NCI-H2227 (cell line): ENCODE measurements at regions not wholly inside any gene's neighbourhood (a gene's known extent, or its start where the extent isn't known, plus 50 kb on each side); places are given as distances from the start of the nearest gene placed in this dataset.

Experiments
- DNase-seq: peaks from one replicate; lab custom pipeline; 2025; ENCODE audit not compliant: unreplicated experiment; lab: John Stamatoyannopoulos, UW

GRCh38 chr16:9545522-9546437 lies 454.3 kb downstream of the HAPSTR1 start:
- no peak for DNase-seq

GRCh38 chr16:9546438-9546786 lies 455.0 kb downstream of the HAPSTR1 start:
- no peak for DNase-seq

GRCh38 chr16:9549487-9549886 lies 458.0 kb downstream of the HAPSTR1 start:
- DNase-seq, result no peak

GRCh38 chr16:9555051-9555450 lies 463.6 kb downstream of the HAPSTR1 start:
- DNase-seq, result no peak

- no peak for DNase-seq
These were observed 465.7 kb downstream of the HAPSTR1 start for GRCh38 chr16:9556949-9557665.

- no peak for DNase-seq
These were observed 466.3 kb downstream of the HAPSTR1 start for GRCh38 chr16:9557713-9558112.

GRCh38 chr16:9566099-9566498 lies 474.7 kb downstream of the HAPSTR1 start:
- DNase-seq, result no peak

GRCh38 chr16:9567666-9568065 lies 476.2 kb downstream of the HAPSTR1 start:
- no peak for DNase-seq

GRCh38 chr16:9568261-9568660 lies 476.8 kb downstream of the HAPSTR1 start:
- DNase-seq, result no peak

- DNase-seq, result no peak
These were observed 479.1 kb downstream of the HAPSTR1 start for GRCh38 chr16:9570521-9570920.

- no peak for DNase-seq
These were observed 487.0 kb downstream of the HAPSTR1 start for GRCh38 chr16:9578459-9578858.

- no peak for DNase-seq
These were observed 488.6 kb downstream of the HAPSTR1 start for GRCh38 chr16:9580025-9580424.

- DNase-seq, result no peak
These were observed 502.0 kb downstream of the HAPSTR1 start for GRCh38 chr16:9593440-9593839.

- no peak for DNase-seq
These were observed 502.6 kb downstream of the HAPSTR1 start for GRCh38 chr16:9594047-9594446.

GRCh38 chr16:9594946-9595345 lies 503.5 kb downstream of the HAPSTR1 start:
- no peak for DNase-seq

GRCh38 chr16:9595393-9595792 lies 503.9 kb downstream of the HAPSTR1 start:
- DNase-seq, result no peak

- no peak for DNase-seq
These were observed 505.3 kb downstream of the HAPSTR1 start for GRCh38 chr16:9596788-9597187.

- DNase-seq, result no peak
These were observed 506.7 kb downstream of the HAPSTR1 start for GRCh38 chr16:9597967-9598730.

GRCh38 chr16:9598731-9599083 lies 507.3 kb downstream of the HAPSTR1 start:
- DNase-seq, result no peak

- DNase-seq, result no peak
These were observed 508.1 kb downstream of the HAPSTR1 start for GRCh38 chr16:9599415-9600120.

- DNase-seq, result no peak
These were observed 510.7 kb downstream of the HAPSTR1 start for GRCh38 chr16:9602189-9602588.
